A673 (cell line): ENCODE measurements at regions not wholly inside any gene's neighbourhood (a gene's known extent, or its start where the extent isn't known, plus 50 kb on each side); places are given as distances from the start of the nearest gene placed in this dataset.

Source experiments
- BruUV-seq: library from RNA; stranded (reverse); fragments of 400-500 nt; replicated peaks from 2 replicates; lab custom pipeline; 2021; lab: Mats Ljungman, UMichigan
- CTCF ChIA-PET: fragments of 300-600 bp; sonication (Branson Sonifier 250); formaldehyde crosslinking; loops from one replicate; lab custom pipeline; 2022; ENCODE audit warnings: antibody characterized with exemption; lab: Charles Lee
- POLR2A ChIA-PET: fragments of 300-600 bp; sonication (Branson Sonifier 250); formaldehyde crosslinking; loops from one replicate; lab custom pipeline; 2022; ENCODE audit warnings: antibody characterized with exemption; ENCODE audit not compliant: low non-redundant PET; lab: Charles Lee
- DNase-seq: peaks from one replicate; pipeline ENCODE4 v3.0.0-alpha.2; 2015; ENCODE audit warnings: low spot score
- H3K27ac ChIP-seq: fragments of 200-600 bp; sonication (generic); 2 replicates; pipeline ENCODE4 v1.5.1; 2016; ENCODE audit warnings: mixed run types, low read depth, mild to moderate bottlenecking, mixed read lengths, antibody characterized with exemption, low read length; ENCODE audit not compliant: poor library complexity, severe bottlenecking
- H3K27me3 ChIP-seq: fragments of 200-600 bp; sonication (generic); replicated peaks from 2 replicates; pipeline ENCODE4 v1.6.1; 2017; ENCODE audit warnings: mixed run types, low read depth, mild to moderate bottlenecking, mixed read lengths, antibody characterized with exemption, low read length; ENCODE audit not compliant: insufficient read depth, poor library complexity
- H3K36me3 ChIP-seq: fragments of 200-600 bp; sonication (generic); 2 replicates; pipeline ENCODE4 v1.6.1; 2016; ENCODE audit warnings: mixed run types, mild to moderate bottlenecking, mixed read lengths, antibody characterized with exemption, low read length; ENCODE audit not compliant: insufficient read depth, poor library complexity, severe bottlenecking
- H3K4me1 ChIP-seq: fragments of 200-600 bp; sonication (generic); 2 replicates; pipeline ENCODE4 v1.6.1; 2017; ENCODE audit warnings: mixed run types, mild to moderate bottlenecking, mixed read lengths, antibody characterized with exemption, low read length; ENCODE audit not compliant: insufficient read depth, poor library complexity, severe bottlenecking
- H3K4me3 ChIP-seq: fragments of 200-600 bp; sonication (generic); 2 replicates; pipeline ENCODE4 v1.5.1; 2016; ENCODE audit warnings: low read depth, mixed run types, mild to moderate bottlenecking, mixed read lengths, low read length; ENCODE audit not compliant: poor library complexity, severe bottlenecking
- H3K9me3 ChIP-seq: fragments of 200-600 bp; sonication (generic); 2 replicates; pipeline ENCODE4 v1.6.1; 2016; ENCODE audit warnings: mixed run types, low read depth, mild to moderate bottlenecking, mixed read lengths, antibody characterized with exemption, low read length; ENCODE audit not compliant: poor library complexity, severe bottlenecking
- EZH2 ChIP-seq: fragments of 200-600 bp; sonication (generic); IDR thresholded peaks from 2 replicates; pipeline ENCODE4 v1.6.1; 2017; ENCODE audit warnings: borderline replicate concordance, low read depth, mild to moderate bottlenecking, mixed read lengths, antibody characterized with exemption, low read length; ENCODE audit not compliant: poor library complexity, severe bottlenecking
- intact Hi-C: fragments of 100-400 bp; cut with micrococcal nuclease; formaldehyde crosslinking; loops from one replicate; pipeline ENCODE4 v1.10.0; 2022; ENCODE audit not compliant: unreplicated experiment
- TF ChIP-seq, protein P1 (sequence below): fragments of 300-800, 200-600 bp; sonication (generic); conservative IDR thresholded peaks from 2 replicates; pipeline ENCODE4 v1.5.1; 2017; ENCODE audit warnings: low read depth, mild to moderate bottlenecking, antibody characterized with exemption, low read length, moderate library complexity, mixed read lengths

DNA sequence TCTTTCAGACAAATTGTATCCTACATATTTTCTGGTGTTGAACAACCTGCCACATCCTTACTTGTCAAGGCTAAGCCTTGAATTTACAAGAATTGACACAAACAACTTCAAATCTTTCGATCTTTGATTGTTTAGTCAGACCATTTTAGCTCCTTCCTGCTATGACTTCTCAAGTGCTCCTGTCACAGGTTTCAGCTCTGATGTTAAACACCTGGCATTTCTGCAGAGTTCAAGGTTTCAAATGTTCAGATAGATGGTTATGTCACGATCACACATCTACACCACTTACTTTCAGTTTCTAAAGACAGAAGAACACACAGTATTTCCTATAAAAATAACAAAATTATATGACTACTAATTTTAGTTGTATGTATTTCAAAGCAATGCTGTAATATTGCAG, 84.0 kb downstream of the RND3 start:
- no peaks in the 10 kb centered on the region for H3K27me3 ChIP-seq

DNA sequence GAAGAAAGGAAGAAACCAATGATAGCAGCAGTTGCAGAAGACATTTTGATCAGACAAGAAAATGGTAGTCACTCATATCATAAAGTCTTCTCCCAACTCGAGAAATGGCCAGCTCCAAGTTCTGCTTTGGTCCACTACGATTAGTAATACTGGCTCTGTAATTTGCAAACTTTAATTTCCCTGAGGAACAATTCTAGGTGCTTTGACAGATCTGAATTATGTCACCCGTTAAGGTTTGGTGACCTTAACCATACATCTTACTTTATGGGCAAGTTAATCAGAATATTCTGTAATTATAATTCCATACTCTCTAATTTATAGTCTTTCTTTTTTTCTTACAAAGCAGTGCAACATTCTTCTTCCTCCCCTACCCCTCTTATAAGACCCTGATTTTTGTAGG, 84.5 kb downstream of the RND3 start:
- intact Hi-C loops = no loop called here
- no peaks in the 10 kb centered on the region for H3K27me3 ChIP-seq
- CTCF ChIA-PET = no interaction called here
- no peaks in the 10 kb centered on the region for H3K4me1 ChIP-seq
- no peaks in the 10 kb centered on the region for H3K9me3 ChIP-seq
- no peak for DNase-seq
- H3K4me3 ChIP-seq = no peak overlapping the region
- no peak overlapping the region for H3K27ac ChIP-seq
- POLR2A ChIA-PET = no interaction called here
- H3K36me3 ChIP-seq = no peaks in the 10 kb centered on the region
- TF ChIP-seq, protein P1, sequence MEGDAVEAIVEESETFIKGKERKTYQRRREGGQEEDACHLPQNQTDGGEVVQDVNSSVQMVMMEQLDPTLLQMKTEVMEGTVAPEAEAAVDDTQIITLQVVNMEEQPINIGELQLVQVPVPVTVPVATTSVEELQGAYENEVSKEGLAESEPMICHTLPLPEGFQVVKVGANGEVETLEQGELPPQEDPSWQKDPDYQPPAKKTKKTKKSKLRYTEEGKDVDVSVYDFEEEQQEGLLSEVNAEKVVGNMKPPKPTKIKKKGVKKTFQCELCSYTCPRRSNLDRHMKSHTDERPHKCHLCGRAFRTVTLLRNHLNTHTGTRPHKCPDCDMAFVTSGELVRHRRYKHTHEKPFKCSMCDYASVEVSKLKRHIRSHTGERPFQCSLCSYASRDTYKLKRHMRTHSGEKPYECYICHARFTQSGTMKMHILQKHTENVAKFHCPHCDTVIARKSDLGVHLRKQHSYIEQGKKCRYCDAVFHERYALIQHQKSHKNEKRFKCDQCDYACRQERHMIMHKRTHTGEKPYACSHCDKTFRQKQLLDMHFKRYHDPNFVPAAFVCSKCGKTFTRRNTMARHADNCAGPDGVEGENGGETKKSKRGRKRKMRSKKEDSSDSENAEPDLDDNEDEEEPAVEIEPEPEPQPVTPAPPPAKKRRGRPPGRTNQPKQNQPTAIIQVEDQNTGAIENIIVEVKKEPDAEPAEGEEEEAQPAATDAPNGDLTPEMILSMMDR = no peak
- TF ChIP-seq EZH2 = no peak
- no TSS peak for BruUV-seq

More for the DNA sequence above, 84.0 kb downstream of the RND3 start:
- Histone ChIP-seq H3K4me1 (no peaks in the 10 kb centered on the region), H3K4me3 (no peak overlapping the region), H3K36me3 (no peaks in the 10 kb centered on the region), H3K9me3 (no peaks in the 10 kb centered on the region), H3K27ac (no peak overlapping the region)
- ChIA-PET POLR2A (no interaction called here), CTCF (no interaction called here)
- BruUV-seq = no TSS peak
- DNase-seq = no peak
- TF ChIP-seq EZH2 = no peak
- intact Hi-C loops = no loop called here

DNA sequence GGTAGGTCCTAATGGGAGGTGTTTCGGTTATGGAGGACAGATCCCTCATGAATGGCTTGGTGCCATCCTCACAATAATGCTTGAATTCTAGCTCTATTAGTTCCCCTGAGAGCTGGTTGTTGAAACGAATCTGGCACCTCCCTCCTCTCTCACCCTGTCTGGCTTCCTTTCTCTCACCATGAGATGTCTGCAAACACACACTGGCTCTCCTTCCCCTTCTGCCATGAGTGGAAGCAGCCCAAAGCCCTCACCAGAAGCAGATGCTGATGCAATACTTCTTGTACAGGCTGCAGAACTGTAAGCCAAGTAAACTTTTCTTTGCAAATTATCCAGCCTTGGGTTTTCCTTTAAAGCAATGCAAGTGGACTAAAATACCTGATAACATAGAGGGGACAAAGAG, 86.6 kb downstream of the RND3 start:
- H3K27ac ChIP-seq = no peak overlapping the region
- POLR2A ChIA-PET = no interaction called here
- no TSS peak for BruUV-seq
- no peaks in the 10 kb centered on the region for H3K9me3 ChIP-seq
- TF ChIP-seq EZH2 = no peak
- TF ChIP-seq, protein P1 = no peak
- no peaks in the 10 kb centered on the region for H3K36me3 ChIP-seq
- H3K27me3 ChIP-seq = no peaks in the 10 kb centered on the region
- no peaks in the 10 kb centered on the region for H3K4me1 ChIP-seq
- CTCF ChIA-PET = interaction anchor here (0.7 kb wide), 1 partner anchor 24 kb away, joined by 3 read pairs; no protein-coding TSS in a partner anchor
- intact Hi-C loops = no loop called here
- H3K4me3 ChIP-seq = no peak overlapping the region
- DNase-seq = no peak

DNA sequence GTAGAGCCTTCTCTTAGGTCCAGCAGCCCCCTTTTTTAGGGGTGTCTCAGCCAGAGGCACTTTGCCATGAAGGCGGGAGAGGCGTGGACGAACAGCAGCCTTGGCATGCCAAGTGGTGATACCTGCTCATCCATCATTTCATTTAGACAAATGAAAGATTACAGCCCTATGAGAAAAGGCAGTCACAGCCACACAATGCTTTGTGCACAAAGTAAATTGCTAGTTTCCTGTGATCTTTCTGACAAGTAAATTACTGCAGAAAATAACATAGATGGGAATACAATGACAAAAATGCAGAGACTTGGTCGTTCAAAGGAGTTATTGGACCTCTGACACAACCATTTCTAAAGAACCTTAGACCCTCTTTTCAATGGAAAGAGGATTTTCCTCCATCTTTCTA, 94.9 kb downstream of the RND3 start:
- Histone ChIP-seq H3K9me3 (no peaks in the 10 kb centered on the region), H3K4me3 (no peak overlapping the region), H3K36me3 (no peaks in the 10 kb centered on the region), H3K27me3 (no peaks in the 10 kb centered on the region), H3K27ac (no peak overlapping the region), H3K4me1 (no peaks in the 10 kb centered on the region)
- intact Hi-C loops = no loop called here
- no TSS peak for BruUV-seq
- TF ChIP-seq, protein P1 = no peak
- TF ChIP-seq EZH2 = no peak
- ChIA-PET CTCF (no interaction called here), POLR2A (no interaction called here)
- DNase-seq = no peak
